Limb (tissue), 2 donors: ENCODE measurements at regions not wholly inside any gene's neighbourhood (a gene's known extent, or its start where the extent isn't known, plus 50 kb on each side); places are given as distances from the start of the nearest gene placed in this dataset.
A peak's percentile ranks its signal among the peaks of the same experiment; 100 is the strongest.

Experiments
- DNase-seq, 2 donors: peaks; one replicate each; pipeline ENCODE4 v3.0.0-alpha.2; 2016; ENCODE audit errors: extremely low spot score in 2 of 2

DNA sequence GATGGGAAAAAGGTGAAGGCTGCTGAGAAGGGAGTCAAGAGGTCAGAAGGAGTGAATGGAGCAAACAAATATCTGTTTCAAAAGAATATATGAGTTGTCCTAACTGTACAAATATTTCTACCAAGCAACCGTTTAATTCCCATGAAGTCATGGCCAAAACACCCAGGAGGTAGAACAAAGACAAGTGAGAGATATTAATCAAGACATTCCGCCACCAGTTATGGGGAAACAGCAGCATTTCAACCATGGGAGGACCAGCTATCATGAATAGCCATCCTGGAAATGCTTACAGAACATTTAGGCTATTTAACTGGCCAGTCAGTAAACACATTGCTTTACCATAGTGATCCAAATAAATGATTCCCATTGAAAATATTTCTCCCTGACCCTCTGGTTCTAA is 396.3 kb downstream of the IRS1 start:
- DNase-seq = no peak

DNA sequence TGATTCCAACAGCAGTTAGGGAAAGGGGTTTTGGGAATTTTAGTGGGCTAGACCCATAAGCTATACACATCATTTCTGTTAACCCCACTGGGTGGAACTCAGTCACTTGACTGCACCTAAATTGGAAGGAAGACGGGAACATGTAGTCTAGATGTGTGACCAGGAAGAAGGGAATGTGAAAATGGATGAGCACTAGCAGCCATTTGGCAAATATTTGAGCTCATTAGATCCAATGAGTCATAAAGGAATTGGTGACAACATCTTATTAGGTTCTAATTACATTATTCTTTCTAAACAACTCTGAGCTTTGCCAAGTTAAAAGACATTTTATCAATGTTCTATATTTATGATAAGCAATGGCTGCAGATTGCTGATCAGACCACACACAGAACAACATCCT is 400.6 kb downstream of the IRS1 start:
- no peak for DNase-seq

DNA sequence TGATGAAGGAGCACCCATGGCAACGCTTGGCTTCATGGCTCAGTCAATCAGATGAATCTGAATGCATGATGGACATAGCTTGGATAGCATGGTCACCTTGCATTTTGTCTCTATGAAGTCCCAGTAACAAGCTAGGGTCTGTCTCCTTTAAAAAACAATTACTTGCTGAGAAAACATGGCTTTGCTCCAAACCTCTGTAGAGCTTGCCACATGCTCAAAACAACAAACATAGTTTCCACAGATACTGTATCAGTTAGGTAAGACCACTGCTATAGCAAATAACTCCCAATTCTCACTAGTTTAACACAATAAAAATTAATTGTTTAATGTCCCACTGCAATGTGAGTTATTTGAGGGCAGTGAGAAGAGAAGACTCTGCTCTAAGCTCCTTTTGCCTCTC is 401.0 kb downstream of the IRS1 start:
- no peak for DNase-seq

DNA sequence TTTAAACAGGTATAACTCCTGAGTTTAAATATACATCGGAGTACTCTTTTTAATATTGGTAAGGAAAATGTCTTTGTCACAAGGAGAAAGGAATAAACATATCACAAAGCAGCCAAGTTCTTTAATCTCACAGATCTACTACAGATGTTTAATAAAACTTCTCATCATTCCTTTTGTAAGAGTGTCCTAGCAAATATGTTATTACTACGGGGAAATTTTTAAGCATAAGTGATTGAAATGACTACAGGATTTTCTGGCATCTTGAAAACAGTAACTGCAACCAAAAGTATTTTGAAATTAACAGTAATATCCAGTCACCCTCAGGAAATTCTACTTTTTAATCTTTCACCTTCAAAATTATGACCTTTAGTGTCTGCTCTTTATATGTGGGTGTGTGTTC is 403.1 kb downstream of the IRS1 start:
- DNase-seq = no peak

DNA sequence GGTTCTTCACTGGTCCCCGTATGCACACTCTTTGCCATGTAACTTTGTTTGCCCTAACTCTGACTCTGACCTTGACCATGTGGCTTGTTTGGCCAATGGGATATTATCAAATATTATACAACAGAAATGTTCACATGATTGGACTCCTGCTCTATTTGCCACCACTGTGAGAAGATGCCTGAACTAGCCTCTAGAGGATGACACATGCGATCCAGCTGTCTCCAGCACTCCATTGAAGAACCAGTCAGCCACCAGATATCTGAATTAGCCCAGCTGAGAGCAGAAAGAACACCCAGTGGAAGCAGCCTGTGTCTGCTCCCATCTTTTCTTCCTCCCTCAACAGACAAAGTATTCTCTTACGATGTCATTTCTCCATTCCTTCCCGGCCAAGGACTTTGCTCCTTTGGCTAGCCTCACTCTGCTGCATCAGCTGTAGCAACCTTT is 412.1 kb downstream of the IRS1 start:
- no peak for DNase-seq

DNA sequence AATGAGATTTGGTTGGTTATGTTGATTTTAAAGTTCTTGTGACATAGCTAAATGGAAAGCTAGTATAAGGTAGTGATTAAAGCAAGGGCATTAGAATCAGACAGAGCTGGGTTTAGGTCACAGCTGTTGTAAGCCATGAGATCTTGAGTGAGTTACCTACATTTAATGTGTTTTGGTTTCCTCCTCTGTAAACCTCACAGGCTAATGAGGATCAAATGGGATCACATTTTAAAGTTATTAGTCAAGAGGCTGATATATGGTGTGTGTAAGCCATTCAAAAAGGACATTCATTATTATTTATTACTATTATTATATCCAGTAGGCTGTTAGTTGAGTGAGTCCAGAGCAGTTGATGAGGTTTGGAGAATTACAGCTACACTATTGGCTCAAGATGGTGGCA is 416.2 kb downstream of the IRS1 start:
- no peak for DNase-seq

DNA sequence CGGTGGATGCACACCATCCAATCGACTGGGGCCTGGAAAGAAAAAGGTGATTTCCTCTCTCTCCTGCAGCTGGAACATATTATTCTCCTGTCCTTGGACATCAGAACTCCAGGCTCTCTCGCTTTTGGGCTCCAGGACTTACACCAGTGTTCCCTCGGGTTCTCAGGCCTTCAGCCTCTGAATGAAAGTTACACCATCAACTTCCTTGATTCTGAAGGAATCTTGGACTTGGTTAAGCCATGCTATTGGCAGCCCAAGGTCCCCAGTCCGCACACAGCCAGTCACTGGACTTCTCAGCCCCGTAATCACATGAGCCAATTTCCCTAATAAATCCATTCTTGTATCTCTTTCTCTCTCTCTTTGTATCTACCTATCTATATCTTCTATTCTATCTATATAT is 418.9 kb downstream of the IRS1 start:
- no peak for DNase-seq

DNA sequence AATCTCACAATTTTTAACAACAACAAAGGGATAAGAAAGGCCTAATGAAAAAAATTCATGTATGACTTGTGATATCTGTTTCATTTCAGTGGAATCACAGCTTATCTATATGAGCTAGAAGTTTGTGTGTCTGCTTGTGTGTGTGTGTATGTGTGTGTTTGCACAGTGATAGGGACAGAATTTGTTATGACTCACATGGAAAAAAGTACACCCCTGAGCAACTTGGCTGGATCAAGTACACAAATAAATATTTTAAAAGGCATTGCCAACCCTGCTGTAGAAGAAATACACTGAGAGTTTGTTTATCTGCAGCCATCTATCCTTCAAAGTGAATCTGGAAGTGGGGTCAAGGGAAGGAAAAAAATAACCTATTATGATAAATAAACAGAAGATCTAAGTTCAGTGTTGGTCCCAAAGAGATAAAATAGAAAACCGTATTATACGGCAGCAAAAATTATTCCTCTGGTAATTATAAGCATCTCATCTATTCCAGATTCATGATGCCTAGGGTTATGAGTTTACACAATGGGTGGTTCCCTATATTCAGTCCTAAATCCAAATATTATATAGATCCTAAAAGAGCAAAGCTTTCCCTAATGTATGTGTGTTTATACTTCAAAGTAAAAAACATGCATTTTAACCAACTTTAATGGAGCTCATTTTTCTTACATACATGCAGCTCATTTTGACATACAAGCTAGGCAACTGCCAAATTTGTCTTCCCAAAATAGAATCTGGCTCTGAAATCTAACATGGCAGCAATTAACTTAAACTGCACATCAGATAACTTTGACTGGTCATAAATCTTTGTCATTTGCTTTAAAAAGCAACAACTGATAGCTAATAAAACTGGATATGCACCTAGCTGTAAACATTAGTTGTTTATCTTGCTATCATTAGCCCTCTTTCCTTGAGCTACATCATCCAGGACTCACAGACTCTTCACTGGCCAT is 420.6 kb downstream of the IRS1 start:
- DNase-seq = no peak

DNA sequence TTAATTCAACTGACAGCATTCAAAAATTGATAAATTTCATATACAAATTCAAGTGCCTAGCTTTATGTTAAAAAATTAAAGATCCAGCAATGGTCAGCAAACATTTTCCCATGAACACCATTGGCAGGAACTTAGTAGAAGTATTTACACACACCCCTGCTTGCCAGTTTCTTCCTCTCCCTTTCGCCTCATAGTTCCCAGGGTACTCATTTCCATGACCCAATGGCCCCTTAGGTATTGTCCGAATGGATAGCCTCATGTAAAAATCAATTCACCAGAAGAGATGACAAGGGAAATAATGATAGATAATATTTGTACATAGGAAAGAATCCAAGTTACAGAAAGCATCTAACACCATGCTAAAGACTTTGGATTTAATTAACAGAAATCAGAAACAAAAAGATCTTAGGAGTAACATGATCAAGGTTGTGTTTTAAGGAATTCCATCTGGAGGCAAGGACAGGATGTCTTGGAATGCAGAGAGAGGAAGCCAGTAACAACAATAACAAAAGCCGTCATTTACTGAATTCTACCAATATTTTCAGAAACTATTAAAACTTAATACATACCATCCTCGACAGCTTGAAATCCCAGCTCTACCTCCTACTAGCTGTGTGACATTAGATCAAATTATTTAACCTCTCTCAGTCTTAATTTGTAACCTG is 423.0 kb downstream of the IRS1 start:
- no peak for DNase-seq

DNA sequence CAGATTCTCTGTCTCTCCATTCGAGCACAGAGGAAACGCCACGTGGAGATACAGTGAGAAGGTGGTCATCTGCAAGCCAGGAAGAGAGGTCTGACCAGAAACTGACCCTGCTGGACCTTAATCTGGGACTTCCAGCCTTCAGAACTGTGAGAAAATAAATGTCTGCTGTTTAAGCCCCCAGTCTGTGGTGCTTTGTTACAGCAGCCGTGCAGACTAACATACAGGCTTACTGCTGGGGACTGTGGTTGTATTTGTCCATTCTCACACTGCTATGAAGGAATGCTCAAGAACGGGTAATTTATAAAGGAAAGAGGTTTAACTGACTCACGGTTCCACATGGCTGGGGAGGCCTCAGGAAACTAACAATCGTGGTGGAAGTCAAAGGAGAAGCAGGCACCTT is 432.7 kb downstream of the IRS1 start:
- no peak for DNase-seq

DNA sequence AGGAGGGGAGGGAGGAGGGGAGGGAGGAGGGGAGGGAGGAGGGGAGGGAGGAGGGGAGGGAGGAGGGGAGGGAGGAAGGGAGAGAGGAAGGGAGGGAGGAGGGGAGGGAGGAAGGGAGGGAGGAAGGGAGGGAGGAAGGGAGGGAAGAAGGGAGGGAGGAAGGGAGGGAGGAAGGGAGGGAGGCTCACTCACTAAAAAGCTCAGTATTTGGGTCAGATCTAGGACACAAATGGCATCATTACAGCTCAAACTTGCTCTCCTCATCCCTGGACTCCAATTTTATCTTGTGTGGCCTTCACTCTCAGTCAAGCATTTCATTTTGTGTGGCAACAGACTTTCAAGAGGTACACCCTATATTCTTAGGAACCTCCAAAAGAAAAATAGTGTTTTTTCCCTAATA is 435.4 kb downstream of the IRS1 start:
- no peak for DNase-seq

DNA sequence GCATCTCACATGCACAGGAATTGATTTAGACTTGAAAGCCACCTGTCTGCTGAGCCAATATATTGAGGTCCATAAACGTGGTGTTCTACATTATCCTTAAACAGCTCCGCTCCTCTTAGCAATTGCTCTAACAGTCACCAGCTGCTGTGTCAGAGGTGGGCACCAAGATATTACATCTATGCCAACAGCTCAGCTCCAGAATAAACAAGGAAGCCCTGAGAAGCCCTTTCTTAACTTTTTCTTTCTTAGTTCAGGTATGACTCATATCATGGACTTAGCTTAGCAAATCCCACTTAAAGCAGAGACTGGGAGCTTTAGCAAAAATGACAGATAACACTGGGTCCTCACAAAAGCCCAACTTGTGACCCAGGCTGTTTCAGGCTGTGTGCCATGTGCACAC is 436.6 kb downstream of the IRS1 start:
- no peak for DNase-seq

DNA sequence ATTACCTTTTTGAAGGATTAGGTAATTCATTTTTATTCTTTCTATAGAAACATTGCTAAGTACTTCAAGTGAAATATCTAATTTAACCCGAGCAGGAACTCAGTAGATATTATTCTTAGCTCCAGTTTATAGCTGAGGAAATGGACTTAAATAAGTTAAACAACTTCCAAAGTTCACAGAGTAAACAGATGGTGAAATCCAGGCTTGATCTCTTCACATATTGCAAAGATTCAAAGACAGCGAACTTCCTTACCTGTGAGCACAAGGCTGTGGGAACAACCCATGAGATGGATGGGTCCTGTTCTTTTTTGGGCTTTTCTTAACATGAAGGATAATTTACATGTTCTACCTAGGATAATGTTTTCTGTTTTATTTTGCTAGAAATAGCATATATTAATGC is 439.0 kb downstream of the IRS1 start:
- no peak for DNase-seq

DNA sequence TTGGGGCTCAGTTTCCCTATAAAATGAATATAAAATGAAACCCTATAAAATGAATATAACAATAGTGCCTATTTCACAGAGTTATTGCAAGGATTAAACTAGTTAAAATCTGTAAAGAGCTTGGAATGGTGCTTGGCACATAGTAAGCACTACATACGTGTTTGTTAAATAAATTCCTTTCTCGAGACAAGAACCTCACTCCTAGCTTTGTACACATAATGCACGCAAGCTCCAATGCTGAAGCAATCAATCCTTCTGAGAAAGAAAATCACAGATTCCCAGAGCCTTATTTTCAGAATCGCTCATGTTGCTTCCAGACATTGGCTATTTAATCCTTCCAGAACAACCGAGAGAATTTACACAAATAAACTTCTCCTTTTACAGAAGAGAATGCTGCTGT is 440.9 kb downstream of the IRS1 start:
- no peak for DNase-seq

DNA sequence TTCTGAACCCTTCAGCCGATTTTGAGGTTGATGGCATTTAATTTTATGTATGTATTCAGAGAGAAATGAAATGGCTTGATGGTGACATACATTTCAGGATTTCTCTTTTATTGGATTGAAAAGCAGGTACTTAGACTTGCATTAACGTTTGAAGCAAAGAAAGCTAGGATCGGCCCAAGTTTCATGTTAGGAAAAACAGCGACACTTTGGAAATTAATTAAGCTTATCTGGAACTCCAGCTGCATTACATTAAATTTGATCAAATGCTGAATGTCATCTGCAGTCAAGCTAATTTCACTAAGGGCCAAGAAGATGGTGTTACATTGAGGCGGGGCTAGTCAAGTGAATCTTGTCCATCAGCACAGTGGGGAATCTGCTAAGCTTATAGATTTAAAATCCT is 441.8 kb downstream of the IRS1 start:
- DNase-seq = no peak

DNA sequence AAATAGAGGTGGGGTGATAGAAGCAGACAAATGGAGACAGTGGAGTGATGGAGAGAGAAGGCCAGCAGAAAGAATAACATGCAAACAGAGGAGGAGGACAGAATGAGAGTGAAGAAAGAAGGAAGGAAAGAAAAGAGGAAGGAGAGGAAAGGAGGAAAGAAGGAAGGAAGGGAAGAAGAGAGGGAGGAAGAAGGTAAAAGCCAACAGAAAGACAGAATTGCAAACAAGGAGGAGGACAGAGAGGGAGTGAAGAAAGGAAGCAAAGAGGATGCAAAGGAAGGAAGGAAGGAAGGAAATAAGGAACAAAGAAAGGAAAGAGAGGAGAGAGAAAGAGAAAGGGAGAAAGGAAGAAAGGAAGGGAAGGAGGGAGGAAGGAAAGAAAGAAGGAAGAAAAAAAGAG is 444.0 kb downstream of the IRS1 start:
- DNase-seq = no peak

DNA sequence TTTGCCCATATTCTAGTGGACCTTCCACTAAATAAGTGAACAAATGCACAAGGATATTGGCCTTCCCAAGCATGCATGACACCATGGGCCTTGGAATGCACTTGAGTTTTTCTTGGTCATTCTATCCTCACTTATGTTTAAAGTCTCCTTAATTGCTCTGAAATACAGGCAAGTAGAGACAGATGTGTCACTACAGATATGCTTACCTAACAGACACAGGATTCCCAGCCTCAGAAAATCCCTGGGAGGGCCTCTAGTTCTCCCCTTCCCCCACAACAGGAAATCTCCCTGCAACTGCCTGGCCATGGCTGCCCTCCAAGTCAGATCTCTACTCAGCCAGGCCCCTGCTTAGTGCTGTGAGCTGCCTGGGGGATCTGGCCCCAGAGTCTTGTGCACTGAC is 445.2 kb downstream of the IRS1 start:
- no peak for DNase-seq

DNA sequence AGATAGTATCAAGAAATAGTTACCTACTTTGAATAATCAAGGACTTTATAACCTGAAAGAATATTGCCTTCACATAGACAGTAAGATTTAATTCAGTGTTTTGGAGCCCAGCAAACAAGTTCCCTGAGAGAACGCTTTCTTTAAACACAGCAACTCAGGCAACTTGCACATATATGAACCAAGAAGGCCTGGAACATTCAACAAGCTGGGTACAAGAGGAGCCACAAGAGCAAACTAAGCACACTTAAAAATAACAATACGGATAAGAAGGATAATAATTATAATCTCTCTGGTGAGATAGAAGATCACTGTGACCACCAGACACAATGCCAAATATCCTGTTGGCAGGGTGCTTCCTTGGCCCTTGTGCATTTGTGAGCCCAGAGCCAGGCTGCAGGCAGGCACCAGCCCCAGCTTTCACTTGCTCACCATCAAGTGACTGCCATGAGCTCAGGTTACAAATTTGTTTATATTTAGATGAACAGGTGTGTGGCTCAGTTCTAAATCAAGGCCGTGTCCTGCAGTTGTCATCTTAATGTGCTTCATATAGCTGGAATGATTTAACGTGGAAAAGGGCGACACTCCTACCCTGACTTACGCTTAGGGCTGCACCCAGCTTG is 446.6 kb downstream of the IRS1 start:
- peak in 1 of 2 donors; percentile 32 for DNase-seq

DNA sequence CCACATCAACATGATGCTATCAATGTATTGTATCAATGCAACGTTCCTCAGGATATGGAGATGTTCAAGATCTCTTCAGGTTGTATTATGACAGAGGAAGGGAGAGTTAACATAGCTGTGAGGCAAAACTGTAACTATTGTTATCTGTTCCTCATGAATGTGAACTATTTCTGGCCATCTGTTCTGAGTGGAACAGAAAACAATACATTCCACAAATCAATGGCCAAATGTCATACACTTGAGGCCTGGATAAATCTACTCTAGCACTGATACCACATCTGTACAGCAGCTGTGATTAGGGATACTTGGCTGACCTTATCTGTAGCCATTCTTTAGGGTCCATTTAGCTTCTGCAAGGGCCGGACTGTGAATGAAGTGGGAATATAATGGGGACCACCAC is 447.9 kb downstream of the IRS1 start:
- no peak for DNase-seq

DNA sequence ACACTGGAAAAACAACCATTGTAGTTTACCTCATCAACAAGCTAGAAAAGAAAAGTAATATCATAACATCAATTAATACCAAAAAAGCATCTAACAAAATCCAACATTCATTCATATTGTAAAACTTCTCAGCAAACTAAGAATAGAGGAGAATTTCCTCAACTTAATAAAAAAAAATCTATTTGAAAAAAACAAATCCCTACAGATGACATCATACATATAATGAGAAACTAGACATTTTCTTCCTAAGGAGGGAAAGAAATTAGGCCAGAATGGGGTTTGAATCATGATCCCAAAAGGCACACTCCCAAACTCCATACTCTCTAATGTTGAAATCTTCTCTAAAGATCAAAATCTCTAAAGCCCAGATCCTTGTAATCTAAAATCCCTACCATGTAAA is 460.0 kb downstream of the IRS1 start:
- no peak for DNase-seq

DNA sequence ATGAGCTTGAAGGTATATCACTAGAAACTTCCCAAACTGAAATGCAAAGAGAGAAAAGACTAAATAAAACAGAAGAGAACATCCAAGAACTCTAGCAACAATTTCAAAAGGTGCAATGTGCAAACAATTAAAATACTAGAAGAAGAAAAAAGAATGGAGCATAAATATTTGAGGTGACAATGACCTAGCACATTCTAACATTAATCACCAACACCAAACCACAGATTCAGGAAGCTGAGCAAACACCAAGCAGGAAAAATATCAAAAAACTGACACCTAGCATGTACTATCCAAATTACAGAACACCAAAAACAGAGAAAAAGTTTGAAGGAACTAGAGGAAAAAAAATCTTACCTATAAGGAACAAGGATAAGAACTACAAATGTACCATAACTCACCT is 460.8 kb downstream of the IRS1 start:
- no peak for DNase-seq

DNA sequence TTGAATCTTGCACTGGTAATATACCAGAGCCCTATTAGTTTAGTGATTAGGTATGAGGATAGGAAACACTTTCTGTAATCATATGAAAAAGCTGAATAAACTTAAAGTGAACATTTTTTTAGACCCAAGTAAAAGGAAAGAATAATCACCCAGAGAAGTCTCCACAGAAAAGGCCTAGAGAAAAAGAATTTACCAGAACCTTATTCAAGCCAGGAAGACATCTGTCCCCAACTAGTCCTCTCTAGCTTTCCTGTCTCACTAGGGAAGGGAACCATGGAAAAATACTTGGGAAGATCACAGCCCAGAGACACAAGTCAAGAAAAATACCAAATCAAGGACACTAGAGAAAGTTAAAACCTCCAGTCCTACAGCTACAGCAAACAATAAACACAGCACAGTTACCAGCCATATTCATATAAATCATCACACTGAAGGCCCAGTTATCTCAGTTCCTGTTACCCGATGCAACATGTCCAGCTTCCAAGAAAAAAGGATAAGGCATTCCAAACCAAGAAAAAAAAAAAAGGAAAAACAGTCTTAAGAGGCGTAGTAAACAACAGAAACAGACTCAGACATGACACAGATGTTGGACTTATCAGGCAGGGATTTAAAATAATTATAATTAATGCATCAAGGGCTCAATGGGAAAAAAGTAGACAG is 461.5 kb downstream of the IRS1 start:
- no peak for DNase-seq
